ENCODE measurements at regions not wholly inside any gene's neighbourhood (a gene's known extent, or its start where the extent isn't known, plus 50 kb on each side); places are given as distances from the start of the nearest gene placed in this dataset.

DNA sequence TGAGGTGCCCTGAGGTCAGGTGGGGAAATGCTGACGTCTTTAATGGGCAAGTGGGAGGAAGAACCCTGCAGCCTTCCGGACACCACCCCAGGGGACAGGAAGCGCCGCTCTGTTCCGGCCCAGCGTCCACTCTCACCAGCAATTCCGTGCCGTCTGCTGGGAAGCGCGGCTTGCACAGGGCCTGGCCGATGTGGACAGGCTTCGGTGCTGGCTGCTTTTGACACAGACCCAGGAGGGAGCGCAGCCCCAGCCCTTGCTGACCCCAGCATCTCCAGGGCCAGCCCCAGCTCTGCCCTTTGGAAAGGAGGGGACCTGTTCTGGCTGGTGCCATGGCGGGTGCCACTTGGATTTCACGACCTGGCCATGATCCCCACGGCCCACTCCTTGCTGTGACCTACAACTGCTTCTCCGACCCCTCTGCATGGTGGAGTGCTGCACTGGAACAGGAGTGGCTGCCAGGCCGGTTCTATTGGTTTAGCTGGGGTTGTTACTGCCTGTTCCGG is 123.2 kb downstream of the DLL1 start:
- TF ChIP-seq MAX (IDR thresholded peaks at IDR 0.05; ENCODE audit: low read depth, low read length), result no peak
- TF ChIP-seq POLR2A (IDR thresholded peaks at IDR 0.05; ENCODE audit: extremely low read depth, insufficient read length), result no peak
- TF ChIP-seq CTCF (IDR thresholded peaks at IDR 0.05; ENCODE audit: low read depth, low read length), result no peak
- no peak for TF ChIP-seq MYC (IDR thresholded peaks at IDR 0.05; ENCODE audit: low read depth, low read length)
